ENCODE measurements at regions not wholly inside any gene's neighbourhood (a gene's known extent, or its start where the extent isn't known, plus 50 kb on each side); places are given as distances from the start of the nearest gene placed in this dataset.

DNA sequence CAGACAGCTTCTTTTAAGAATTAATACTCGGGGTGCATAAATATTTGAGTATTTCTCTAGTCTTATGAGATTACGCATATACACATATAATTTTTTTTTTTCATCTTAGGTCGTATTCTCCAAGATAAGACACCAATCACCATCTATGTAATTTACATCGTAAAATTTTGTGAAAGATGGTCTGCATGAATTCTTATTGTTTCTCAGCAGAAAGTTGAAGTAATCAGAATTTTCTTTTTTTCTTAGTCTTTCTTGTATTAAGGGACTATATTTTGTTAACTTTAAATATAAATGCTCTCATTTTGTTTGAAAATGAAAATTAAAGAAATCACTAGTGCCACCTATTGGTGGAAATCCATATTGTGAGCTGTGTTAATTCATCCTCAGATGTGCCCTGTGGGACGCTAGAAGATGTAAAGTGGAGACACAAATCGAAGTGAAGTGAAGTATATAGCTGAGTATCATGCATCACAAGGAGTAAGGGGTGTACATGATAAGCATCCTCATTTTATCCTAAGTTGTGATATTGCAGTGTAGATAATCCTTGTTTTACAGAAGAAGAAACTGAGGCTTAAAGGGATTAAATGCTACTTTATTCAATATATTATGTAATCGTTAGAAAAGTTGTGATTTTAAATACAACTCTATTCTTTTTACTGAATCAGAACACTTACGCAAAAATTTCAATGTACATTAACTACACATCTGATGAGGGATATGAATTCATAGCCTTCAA, 2084.3 kb downstream of the LRRC4C start:
- H3K27me3 Mint-ChIP-seq (ENCODE audit: low read depth), result peaks cover 4% of the 10 kb centered on the region; the same call in 1 of the 2 replicates
- H3K4me1 Mint-ChIP-seq, result no peaks in the 10 kb centered on the region
- H3K27ac Mint-ChIP-seq, result no peak overlapping the region
- ChIA-PET CTCF (interaction anchor here (0.6 to 1.0 kb wide), 3 partner anchors 15 to 162 kb away, joined by 3 to 4 read pairs (median 3); no protein-coding TSS in a partner anchor), POLR2A (no interaction called here)
- DNase-seq (ENCODE audit: low spot score) (no peak), ATAC-seq (no peak)
- no peak overlapping the region for H3K4me3 Mint-ChIP-seq
- H3K9me3 Mint-ChIP-seq, result peaks cover 43% of the 10 kb centered on the region
- TF ChIP-seq, protein P1, sequence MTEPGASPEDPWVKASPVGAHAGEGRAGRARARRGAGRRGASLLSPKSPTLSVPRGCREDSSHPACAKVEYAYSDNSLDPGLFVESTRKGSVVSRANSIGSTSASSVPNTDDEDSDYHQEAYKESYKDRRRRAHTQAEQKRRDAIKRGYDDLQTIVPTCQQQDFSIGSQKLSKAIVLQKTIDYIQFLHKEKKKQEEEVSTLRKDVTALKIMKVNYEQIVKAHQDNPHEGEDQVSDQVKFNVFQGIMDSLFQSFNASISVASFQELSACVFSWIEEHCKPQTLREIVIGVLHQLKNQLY (CRISPR knock-in tag; IDR thresholded peaks at IDR 0.05), result no peak
- TF ChIP-seq, protein P2, sequence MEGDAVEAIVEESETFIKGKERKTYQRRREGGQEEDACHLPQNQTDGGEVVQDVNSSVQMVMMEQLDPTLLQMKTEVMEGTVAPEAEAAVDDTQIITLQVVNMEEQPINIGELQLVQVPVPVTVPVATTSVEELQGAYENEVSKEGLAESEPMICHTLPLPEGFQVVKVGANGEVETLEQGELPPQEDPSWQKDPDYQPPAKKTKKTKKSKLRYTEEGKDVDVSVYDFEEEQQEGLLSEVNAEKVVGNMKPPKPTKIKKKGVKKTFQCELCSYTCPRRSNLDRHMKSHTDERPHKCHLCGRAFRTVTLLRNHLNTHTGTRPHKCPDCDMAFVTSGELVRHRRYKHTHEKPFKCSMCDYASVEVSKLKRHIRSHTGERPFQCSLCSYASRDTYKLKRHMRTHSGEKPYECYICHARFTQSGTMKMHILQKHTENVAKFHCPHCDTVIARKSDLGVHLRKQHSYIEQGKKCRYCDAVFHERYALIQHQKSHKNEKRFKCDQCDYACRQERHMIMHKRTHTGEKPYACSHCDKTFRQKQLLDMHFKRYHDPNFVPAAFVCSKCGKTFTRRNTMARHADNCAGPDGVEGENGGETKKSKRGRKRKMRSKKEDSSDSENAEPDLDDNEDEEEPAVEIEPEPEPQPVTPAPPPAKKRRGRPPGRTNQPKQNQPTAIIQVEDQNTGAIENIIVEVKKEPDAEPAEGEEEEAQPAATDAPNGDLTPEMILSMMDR (IDR thresholded peaks at IDR 0.05), result peak; percentile 18; the same call in 1 of the 2 replicates
- H3K36me3 Mint-ChIP-seq, result peaks cover 33% of the 10 kb centered on the region

DNA sequence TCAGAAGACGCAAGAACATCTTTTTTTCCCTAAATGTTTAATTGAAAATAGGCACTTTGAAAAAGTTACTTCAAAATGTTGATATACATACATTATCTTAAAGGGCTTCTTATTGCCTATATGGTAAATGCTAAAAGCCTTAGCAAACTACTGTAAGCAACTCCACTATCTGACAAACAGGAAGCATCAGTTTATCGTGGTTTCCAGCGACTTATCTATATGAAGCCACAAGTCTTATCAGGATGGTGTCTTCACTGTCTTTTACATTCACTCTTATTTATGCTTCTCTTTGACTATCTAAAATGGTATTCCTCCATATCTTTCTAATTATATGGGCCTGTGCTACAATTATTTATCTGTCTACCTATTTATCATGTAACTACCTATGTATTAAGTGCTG, 2091.9 kb downstream of the LRRC4C start:
- H3K27ac Mint-ChIP-seq, result no peak overlapping the region
- H3K4me1 Mint-ChIP-seq, result no peaks in the 10 kb centered on the region
- H3K36me3 Mint-ChIP-seq, result peaks cover 40% of the 10 kb centered on the region
- H3K27me3 Mint-ChIP-seq (ENCODE audit: low read depth), result no peaks in the 10 kb centered on the region; the same call in 1 of the 2 replicates
- TF ChIP-seq ELF4 (CRISPR knock-in tag; IDR thresholded peaks at IDR 0.05; ENCODE audit: low read depth) (no peak), ZNF317 (CRISPR knock-in tag; IDR thresholded peaks at IDR 0.05; ENCODE audit: borderline replicate concordance, low read depth) (no peak), SP1 (CRISPR knock-in tag; conservative IDR thresholded peaks at IDR 0.05) (no peak), GTF2I (CRISPR knock-in tag; conservative IDR thresholded peaks at IDR 0.05) (no peak), JAZF1 (CRISPR knock-in tag; IDR thresholded peaks at IDR 0.05) (no peak), NR3C1 (CRISPR knock-in tag; conservative IDR thresholded peaks at IDR 0.05; ENCODE audit: low read depth) (no peak), ZNF138 (CRISPR knock-in tag; conservative IDR thresholded peaks at IDR 0.05) (no peak), ZBTB21 (CRISPR knock-in tag; IDR thresholded peaks at IDR 0.05; ENCODE audit: borderline replicate concordance) (no peak)
- TF ChIP-seq, protein P3, sequence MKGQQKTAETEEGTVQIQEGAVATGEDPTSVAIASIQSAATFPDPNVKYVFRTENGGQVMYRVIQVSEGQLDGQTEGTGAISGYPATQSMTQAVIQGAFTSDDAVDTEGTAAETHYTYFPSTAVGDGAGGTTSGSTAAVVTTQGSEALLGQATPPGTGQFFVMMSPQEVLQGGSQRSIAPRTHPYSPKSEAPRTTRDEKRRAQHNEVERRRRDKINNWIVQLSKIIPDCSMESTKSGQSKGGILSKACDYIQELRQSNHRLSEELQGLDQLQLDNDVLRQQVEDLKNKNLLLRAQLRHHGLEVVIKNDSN (CRISPR knock-in tag; IDR thresholded peaks at IDR 0.05), result no peak
- TF ChIP-seq, protein P4, sequence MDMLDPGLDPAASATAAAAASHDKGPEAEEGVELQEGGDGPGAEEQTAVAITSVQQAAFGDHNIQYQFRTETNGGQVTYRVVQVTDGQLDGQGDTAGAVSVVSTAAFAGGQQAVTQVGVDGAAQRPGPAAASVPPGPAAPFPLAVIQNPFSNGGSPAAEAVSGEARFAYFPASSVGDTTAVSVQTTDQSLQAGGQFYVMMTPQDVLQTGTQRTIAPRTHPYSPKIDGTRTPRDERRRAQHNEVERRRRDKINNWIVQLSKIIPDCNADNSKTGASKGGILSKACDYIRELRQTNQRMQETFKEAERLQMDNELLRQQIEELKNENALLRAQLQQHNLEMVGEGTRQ (CRISPR knock-in tag; IDR thresholded peaks at IDR 0.05), result no peak
- TF ChIP-seq, protein P5, sequence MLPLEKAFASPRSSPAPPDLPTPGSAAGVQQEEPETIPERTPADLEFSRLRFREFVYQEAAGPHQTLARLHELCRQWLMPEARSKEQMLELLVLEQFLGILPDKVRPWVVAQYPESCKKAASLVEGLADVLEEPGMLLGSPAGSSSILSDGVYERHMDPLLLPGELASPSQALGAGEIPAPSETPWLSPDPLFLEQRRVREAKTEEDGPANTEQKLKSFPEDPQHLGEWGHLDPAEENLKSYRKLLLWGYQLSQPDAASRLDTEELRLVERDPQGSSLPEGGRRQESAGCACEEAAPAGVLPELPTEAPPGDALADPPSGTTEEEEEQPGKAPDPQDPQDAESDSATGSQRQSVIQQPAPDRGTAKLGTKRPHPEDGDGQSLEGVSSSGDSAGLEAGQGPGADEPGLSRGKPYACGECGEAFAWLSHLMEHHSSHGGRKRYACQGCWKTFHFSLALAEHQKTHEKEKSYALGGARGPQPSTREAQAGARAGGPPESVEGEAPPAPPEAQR (CRISPR knock-in tag; IDR thresholded peaks at IDR 0.05), result no peak
- TF ChIP-seq, protein P6, sequence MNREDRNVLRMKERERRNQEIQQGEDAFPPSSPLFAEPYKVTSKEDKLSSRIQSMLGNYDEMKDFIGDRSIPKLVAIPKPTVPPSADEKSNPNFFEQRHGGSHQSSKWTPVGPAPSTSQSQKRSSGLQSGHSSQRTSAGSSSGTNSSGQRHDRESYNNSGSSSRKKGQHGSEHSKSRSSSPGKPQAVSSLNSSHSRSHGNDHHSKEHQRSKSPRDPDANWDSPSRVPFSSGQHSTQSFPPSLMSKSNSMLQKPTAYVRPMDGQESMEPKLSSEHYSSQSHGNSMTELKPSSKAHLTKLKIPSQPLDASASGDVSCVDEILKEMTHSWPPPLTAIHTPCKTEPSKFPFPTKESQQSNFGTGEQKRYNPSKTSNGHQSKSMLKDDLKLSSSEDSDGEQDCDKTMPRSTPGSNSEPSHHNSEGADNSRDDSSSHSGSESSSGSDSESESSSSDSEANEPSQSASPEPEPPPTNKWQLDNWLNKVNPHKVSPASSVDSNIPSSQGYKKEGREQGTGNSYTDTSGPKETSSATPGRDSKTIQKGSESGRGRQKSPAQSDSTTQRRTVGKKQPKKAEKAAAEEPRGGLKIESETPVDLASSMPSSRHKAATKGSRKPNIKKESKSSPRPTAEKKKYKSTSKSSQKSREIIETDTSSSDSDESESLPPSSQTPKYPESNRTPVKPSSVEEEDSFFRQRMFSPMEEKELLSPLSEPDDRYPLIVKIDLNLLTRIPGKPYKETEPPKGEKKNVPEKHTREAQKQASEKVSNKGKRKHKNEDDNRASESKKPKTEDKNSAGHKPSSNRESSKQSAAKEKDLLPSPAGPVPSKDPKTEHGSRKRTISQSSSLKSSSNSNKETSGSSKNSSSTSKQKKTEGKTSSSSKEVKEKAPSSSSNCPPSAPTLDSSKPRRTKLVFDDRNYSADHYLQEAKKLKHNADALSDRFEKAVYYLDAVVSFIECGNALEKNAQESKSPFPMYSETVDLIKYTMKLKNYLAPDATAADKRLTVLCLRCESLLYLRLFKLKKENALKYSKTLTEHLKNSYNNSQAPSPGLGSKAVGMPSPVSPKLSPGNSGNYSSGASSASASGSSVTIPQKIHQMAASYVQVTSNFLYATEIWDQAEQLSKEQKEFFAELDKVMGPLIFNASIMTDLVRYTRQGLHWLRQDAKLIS (CRISPR knock-in tag; IDR thresholded peaks at IDR 0.05; ENCODE audit: borderline replicate concordance), result no peak
- TF ChIP-seq, protein P7, sequence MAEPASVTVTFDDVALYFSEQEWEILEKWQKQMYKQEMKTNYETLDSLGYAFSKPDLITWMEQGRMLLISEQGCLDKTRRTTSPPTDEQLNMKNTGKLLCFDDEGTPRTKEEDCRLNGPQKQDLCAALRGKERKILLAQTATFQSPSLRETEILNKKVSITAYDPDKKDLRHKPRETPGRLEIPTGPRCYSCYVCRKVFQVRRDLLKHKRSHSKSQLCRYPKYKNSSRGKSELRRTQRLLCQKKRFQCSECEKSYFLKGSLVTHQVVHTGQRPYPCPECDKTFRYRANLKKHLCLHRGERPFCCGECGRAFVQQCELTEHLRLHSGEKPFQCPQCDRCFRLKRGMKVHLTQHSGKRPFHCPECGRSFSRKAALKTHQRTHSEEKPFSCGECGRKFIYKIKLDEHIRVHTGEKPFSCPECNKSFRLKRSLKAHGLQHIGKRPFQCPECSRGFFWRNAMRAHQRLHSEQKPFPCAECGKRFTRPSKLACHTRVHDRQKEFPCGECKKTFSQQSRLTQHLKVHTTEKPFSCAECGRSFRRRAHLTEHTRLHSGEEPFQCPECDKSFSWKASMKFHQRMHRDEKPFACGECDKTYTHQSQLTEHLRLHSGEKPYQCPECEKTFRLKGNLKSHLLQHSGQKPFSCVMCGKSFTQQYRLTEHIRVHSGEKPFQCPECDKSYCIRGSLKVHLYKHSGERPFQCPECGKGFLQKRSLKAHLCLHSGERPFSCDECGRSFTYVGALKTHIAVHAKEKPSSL (CRISPR knock-in tag; conservative IDR thresholded peaks at IDR 0.05), result no peak
- TF ChIP-seq, protein P8, sequence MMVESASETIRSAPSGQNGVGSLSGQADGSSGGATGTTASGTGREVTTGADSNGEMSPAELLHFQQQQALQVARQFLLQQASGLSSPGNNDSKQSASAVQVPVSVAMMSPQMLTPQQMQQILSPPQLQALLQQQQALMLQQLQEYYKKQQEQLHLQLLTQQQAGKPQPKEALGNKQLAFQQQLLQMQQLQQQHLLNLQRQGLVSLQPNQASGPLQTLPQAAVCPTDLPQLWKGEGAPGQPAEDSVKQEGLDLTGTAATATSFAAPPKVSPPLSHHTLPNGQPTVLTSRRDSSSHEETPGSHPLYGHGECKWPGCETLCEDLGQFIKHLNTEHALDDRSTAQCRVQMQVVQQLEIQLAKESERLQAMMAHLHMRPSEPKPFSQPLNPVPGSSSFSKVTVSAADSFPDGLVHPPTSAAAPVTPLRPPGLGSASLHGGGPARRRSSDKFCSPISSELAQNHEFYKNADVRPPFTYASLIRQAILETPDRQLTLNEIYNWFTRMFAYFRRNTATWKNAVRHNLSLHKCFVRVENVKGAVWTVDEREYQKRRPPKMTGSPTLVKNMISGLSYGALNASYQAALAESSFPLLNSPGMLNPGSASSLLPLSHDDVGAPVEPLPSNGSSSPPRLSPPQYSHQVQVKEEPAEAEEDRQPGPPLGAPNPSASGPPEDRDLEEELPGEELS (CRISPR knock-in tag; IDR thresholded peaks at IDR 0.05), result no peak
- TF ChIP-seq, protein P9, sequence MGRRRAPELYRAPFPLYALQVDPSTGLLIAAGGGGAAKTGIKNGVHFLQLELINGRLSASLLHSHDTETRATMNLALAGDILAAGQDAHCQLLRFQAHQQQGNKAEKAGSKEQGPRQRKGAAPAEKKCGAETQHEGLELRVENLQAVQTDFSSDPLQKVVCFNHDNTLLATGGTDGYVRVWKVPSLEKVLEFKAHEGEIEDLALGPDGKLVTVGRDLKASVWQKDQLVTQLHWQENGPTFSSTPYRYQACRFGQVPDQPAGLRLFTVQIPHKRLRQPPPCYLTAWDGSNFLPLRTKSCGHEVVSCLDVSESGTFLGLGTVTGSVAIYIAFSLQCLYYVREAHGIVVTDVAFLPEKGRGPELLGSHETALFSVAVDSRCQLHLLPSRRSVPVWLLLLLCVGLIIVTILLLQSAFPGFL (CRISPR knock-in tag; IDR thresholded peaks at IDR 0.05; ENCODE audit: borderline replicate concordance), result no peak
- no peak for DNase-seq (ENCODE audit: low spot score)
- ChIA-PET CTCF (no interaction called here), POLR2A (no interaction called here)
- ATAC-seq, result no peak
- peaks cover 57% of the 10 kb centered on the region for H3K9me3 Mint-ChIP-seq
- H3K4me3 Mint-ChIP-seq, result no peak overlapping the region

All from WTC11 (cell line).